DND-41 (cell line): ENCODE measurements at regions not wholly inside any gene's neighbourhood (a gene's known extent, or its start where the extent isn't known, plus 50 kb on each side); places are given as distances from the start of the nearest gene placed in this dataset.

ENCODE experiments used
- ATAC-seq: fragments of 200-7000 bp; cut with Tn5 transposase; 3 replicates; pipeline ENCODE4 v1.9.1; 2021; ENCODE audit warnings: low read depth; ENCODE audit not compliant: insufficient read depth
- DNase-seq: peaks from one replicate; pipeline ENCODE4 v3.0.0-alpha.2; 2020
- H2AFZ ChIP-seq: 2 replicates; pipeline ENCODE4 v1.6.0; 2012; ENCODE audit warnings: low read depth, low read length
- H3K27ac ChIP-seq: 2 replicates; pipeline ENCODE4 v1.5.1; 2012; ENCODE audit warnings: low read length, inconsistent platforms
- H3K27me3 ChIP-seq: fragments of 200-600 bp; sonication (generic); 2 replicates; pipeline ENCODE4 v1.6.0; 2012; ENCODE audit warnings: low read length, mild to moderate bottlenecking, inconsistent platforms; ENCODE audit not compliant: insufficient read depth, poor library complexity
- H3K36me3 ChIP-seq: 2 replicates; pipeline ENCODE4 v1.5.1; 2012; ENCODE audit warnings: low read length, inconsistent platforms; ENCODE audit not compliant: insufficient read depth
- H3K4me1 ChIP-seq: 2 replicates; pipeline ENCODE4 v1.5.1; 2012; ENCODE audit warnings: mild to moderate bottlenecking, low read length; ENCODE audit not compliant: insufficient read depth
- H3K4me2 ChIP-seq: 2 replicates; pipeline ENCODE4 v1.6.0; 2012; ENCODE audit warnings: mild to moderate bottlenecking, moderate library complexity, low read length, inconsistent platforms; ENCODE audit not compliant: insufficient read depth
- H3K4me3 ChIP-seq, 2 experiments: fragments of 200-600 bp in 1 of 2; shearing (Covaris generic) in 1 of 2; 2 replicates each; pipeline ENCODE4 v1.5.1; 2012 to 2016; ENCODE audit warnings: inconsistent platforms in 2 of 2, low read length in 2 of 2, mild to moderate bottlenecking in 2 of 2, low read depth in 1 of 2, moderate library complexity in 1 of 2
- H3K79me2 ChIP-seq: 2 replicates; pipeline ENCODE4 v1.6.0; 2012; ENCODE audit warnings: low read length, inconsistent platforms; ENCODE audit not compliant: insufficient read depth
- H3K9ac ChIP-seq: 2 replicates; pipeline ENCODE4 v1.6.0; 2012; ENCODE audit warnings: low read depth, mild to moderate bottlenecking, inconsistent platforms, low read length, moderate library complexity
- H3K9me3 ChIP-seq: 2 replicates; pipeline ENCODE4 v1.5.1; 2012; ENCODE audit warnings: low read length, moderate library complexity, mild to moderate bottlenecking, inconsistent platforms; ENCODE audit not compliant: insufficient read depth, severe bottlenecking
- H4K20me1 ChIP-seq: 2 replicates; pipeline ENCODE4 v1.6.0; 2012; ENCODE audit warnings: low read length; ENCODE audit not compliant: insufficient read depth
- CTCF ChIP-seq: IDR thresholded peaks from 2 replicates; pipeline ENCODE4 v1.5.1; 2012; ENCODE audit warnings: borderline replicate concordance, low read length, moderate library complexity, mild to moderate bottlenecking; ENCODE audit not compliant: poor library complexity, severe bottlenecking; ENCODE audit errors: extremely low read depth
- EZH2 ChIP-seq: IDR thresholded peaks from 3 replicates; pipeline ENCODE4 v1.6.1; 2012; ENCODE audit warnings: borderline replicate concordance, low read depth, mild to moderate bottlenecking, moderate library complexity, low read length, inconsistent platforms; ENCODE audit not compliant: severe bottlenecking

- TF ChIP-seq CTCF (no peak), EZH2 (no peak)
- Histone ChIP-seq H3K4me1 (no peaks in the 10 kb centered on the region), H3K36me3 (no peaks in the 10 kb centered on the region), H3K27me3 (no peaks in the 10 kb centered on the region), H2AFZ (no peak overlapping the region), H3K4me3 (no peak overlapping the region), H4K20me1 (no peaks in the 10 kb centered on the region), H3K27ac (no peak overlapping the region), H3K79me2 (no peaks in the 10 kb centered on the region), H3K4me2 (no peak overlapping the region), H3K9me3 (no peaks in the 10 kb centered on the region), H3K9ac (no peak overlapping the region)
- no peak for DNase-seq
- no peak for ATAC-seq
Observed at GRCh38 chr5:109254511-109254910, 155.3 kb downstream of the PJA2 start.

GRCh38 chr5:109253262-109253661, 156.5 kb downstream of the PJA2 start:
- no peaks in the 10 kb centered on the region for H3K79me2 ChIP-seq
- H2AFZ ChIP-seq: no peak overlapping the region
- TF ChIP-seq EZH2 (no peak), CTCF (no peak)
- DNase-seq: no peak
- H3K36me3 ChIP-seq: no peaks in the 10 kb centered on the region
- no peak for ATAC-seq
- no peak overlapping the region for H3K4me3 ChIP-seq
- no peak overlapping the region for H3K4me2 ChIP-seq
- no peaks in the 10 kb centered on the region for H3K27me3 ChIP-seq
- H3K9me3 ChIP-seq: peaks cover 2% of the 10 kb centered on the region
- no peaks in the 10 kb centered on the region for H3K4me1 ChIP-seq
- no peaks in the 10 kb centered on the region for H4K20me1 ChIP-seq
- no peak overlapping the region for H3K9ac ChIP-seq
- H3K27ac ChIP-seq: no peak overlapping the region

- peaks cover 2% of the 10 kb centered on the region for H3K9me3 ChIP-seq
- H3K79me2 ChIP-seq: no peaks in the 10 kb centered on the region
- H2AFZ ChIP-seq: no peak overlapping the region
- TF ChIP-seq EZH2: no peak
- no peak for TF ChIP-seq CTCF
- no peak for ATAC-seq
- no peaks in the 10 kb centered on the region for H4K20me1 ChIP-seq
- H3K27me3 ChIP-seq: no peaks in the 10 kb centered on the region
- no peak overlapping the region for H3K4me3 ChIP-seq
- no peaks in the 10 kb centered on the region for H3K36me3 ChIP-seq
- no peak overlapping the region for H3K4me2 ChIP-seq
- no peak for DNase-seq
- no peaks in the 10 kb centered on the region for H3K4me1 ChIP-seq
- H3K9ac ChIP-seq: no peak overlapping the region
- H3K27ac ChIP-seq: no peak overlapping the region
Observed at GRCh38 chr5:109252731-109253130, 157.0 kb downstream of the PJA2 start.
